ENCODE measurements at regions not wholly inside any gene's neighbourhood (a gene's known extent, or its start where the extent isn't known, plus 50 kb on each side); places are given as distances from the start of the nearest gene placed in this dataset.

GRCh38 chr4:112001041-112001440 is 144.2 kb upstream of the FAM241A start:
- H3K4me3 Mint-ChIP-seq (ENCODE audit: unreplicated experiment) = no peak overlapping the region
- ChIA-PET CTCF (no interaction called here), POLR2A (no interaction called here)
- no peaks in the 10 kb centered on the region for H3K9me3 Mint-ChIP-seq (ENCODE audit: unreplicated experiment)
- intact Hi-C loops (cut with micrococcal nuclease; ENCODE audit: unreplicated experiment) = no loop called here
- Histone ChIP-seq H3K27me3 (replicated peaks; ENCODE audit: control insufficient read depth, insufficient read depth, low read length) (no peaks in the 10 kb centered on the region), H3K9me3 (no peaks in the 10 kb centered on the region), H3K4me3 (ENCODE audit: low read depth, low read length) (no peak overlapping the region), H3K4me1 (no peaks in the 10 kb centered on the region), H3K36me3 (ENCODE audit: control insufficient read depth, insufficient read depth, low read length) (no peaks in the 10 kb centered on the region)
- TF ChIP-seq CTCF (IDR thresholded peaks at IDR 0.05; ENCODE audit: insufficient read depth in 1 of 2, low read depth in 1 of 2, low read length in 1 of 2, severe bottlenecking in 1 of 2, unreplicated experiment in 1 of 2) = no peak
- H3K36me3 Mint-ChIP-seq (ENCODE audit: insufficient read depth, unreplicated experiment) = no peaks in the 10 kb centered on the region
- H3K4me1 Mint-ChIP-seq (ENCODE audit: low read depth, unreplicated experiment) = no peaks in the 10 kb centered on the region
- H3K27me3 Mint-ChIP-seq (ENCODE audit: insufficient read depth, unreplicated experiment) = peaks cover 5% of the 10 kb centered on the region
- BruUV-seq (replicated peaks) = no TSS peak
- no peak for DNase-seq
- H3K27ac Mint-ChIP-seq (ENCODE audit: unreplicated experiment) = no peak overlapping the region

GRCh38 chr4:112002248-112002661 is 143.0 kb upstream of the FAM241A start:
- no peaks in the 10 kb centered on the region for H3K27me3 ChIP-seq (replicated peaks; ENCODE audit: control insufficient read depth, insufficient read depth, low read length)
- no peaks in the 10 kb centered on the region for H3K9me3 Mint-ChIP-seq (ENCODE audit: unreplicated experiment)
- no peak overlapping the region for H3K27ac Mint-ChIP-seq (ENCODE audit: unreplicated experiment)
- ChIA-PET CTCF (no interaction called here), POLR2A (no interaction called here)
- peaks cover 5% of the 10 kb centered on the region for H3K27me3 Mint-ChIP-seq (ENCODE audit: insufficient read depth, unreplicated experiment)
- DNase-seq = no peak
- no peak overlapping the region for H3K4me3 ChIP-seq (ENCODE audit: low read depth, low read length)
- no peaks in the 10 kb centered on the region for H3K36me3 ChIP-seq (ENCODE audit: control insufficient read depth, insufficient read depth, low read length)
- no peak overlapping the region for H3K4me3 Mint-ChIP-seq (ENCODE audit: unreplicated experiment)
- BruUV-seq (replicated peaks) = no TSS peak
- no peak for TF ChIP-seq CTCF (IDR thresholded peaks at IDR 0.05; ENCODE audit: insufficient read depth in 1 of 2, low read depth in 1 of 2, low read length in 1 of 2, severe bottlenecking in 1 of 2, unreplicated experiment in 1 of 2)
- H3K4me1 ChIP-seq = no peaks in the 10 kb centered on the region
- no peaks in the 10 kb centered on the region for H3K4me1 Mint-ChIP-seq (ENCODE audit: low read depth, unreplicated experiment)
- intact Hi-C loops (cut with micrococcal nuclease; ENCODE audit: unreplicated experiment) = no loop called here
- no peaks in the 10 kb centered on the region for H3K36me3 Mint-ChIP-seq (ENCODE audit: insufficient read depth, unreplicated experiment)
- no peaks in the 10 kb centered on the region for H3K9me3 ChIP-seq

GRCh38 chr4:112003231-112003907 is 141.9 kb upstream of the FAM241A start:
- Mint-ChIP-seq H3K4me3 (ENCODE audit: unreplicated experiment) (no peak overlapping the region), H3K4me1 (ENCODE audit: low read depth, unreplicated experiment) (no peaks in the 10 kb centered on the region), H3K36me3 (ENCODE audit: insufficient read depth, unreplicated experiment) (no peaks in the 10 kb centered on the region), H3K27ac (ENCODE audit: unreplicated experiment) (no peak overlapping the region), H3K27me3 (ENCODE audit: insufficient read depth, unreplicated experiment) (peaks cover 5% of the 10 kb centered on the region), H3K9me3 (ENCODE audit: unreplicated experiment) (no peaks in the 10 kb centered on the region)
- Histone ChIP-seq H3K4me1 (no peaks in the 10 kb centered on the region), H3K27me3 (replicated peaks; ENCODE audit: control insufficient read depth, insufficient read depth, low read length) (no peaks in the 10 kb centered on the region), H3K4me3 (ENCODE audit: low read depth, low read length) (no peak overlapping the region), H3K9me3 (no peaks in the 10 kb centered on the region), H3K36me3 (ENCODE audit: control insufficient read depth, insufficient read depth, low read length) (no peaks in the 10 kb centered on the region)
- BruUV-seq (replicated peaks) = no TSS peak
- ChIA-PET POLR2A (no interaction called here), CTCF (no interaction called here)
- intact Hi-C loops (cut with micrococcal nuclease; ENCODE audit: unreplicated experiment) = no loop called here
- DNase-seq = no peak
- TF ChIP-seq CTCF (IDR thresholded peaks at IDR 0.05; ENCODE audit: insufficient read depth in 1 of 2, low read depth in 1 of 2, low read length in 1 of 2, severe bottlenecking in 1 of 2, unreplicated experiment in 1 of 2) = no peak
